Stimulated activated CD4-positive, alpha-beta T cell treated with anti-CD3 and anti-CD28 coated beads, Interleukin-2, amount 100 ng/mL, for 48 hours (primary cell): ENCODE measurements at regions not wholly inside any gene's neighbourhood (a gene's known extent, or its start where the extent isn't known, plus 50 kb on each side); places are given as distances from the start of the nearest gene placed in this dataset.

Experiments used
- DNase-seq, 2 donors: peaks; one replicate each; pipeline ENCODE4 v3.0.0-alpha.2; 2020

- DNase-seq: peak; percentile 21 to 36
Observed at GRCh38 chr7:22001345-22002004, 55.8 kb upstream of the CDCA7L start.

GRCh38 chr7:21999896-22000295 lies 54.2 kb upstream of the CDCA7L start:
- DNase-seq: no peak

GRCh38 chr7:21996641-21997040 lies 50.9 kb upstream of the CDCA7L start:
- no peak for DNase-seq
